PC-9 (cell line): ENCODE measurements at regions not wholly inside any gene's neighbourhood (a gene's known extent, or its start where the extent isn't known, plus 50 kb on each side); places are given as distances from the start of the nearest gene placed in this dataset.

Experiments
- BruUV-seq: library from RNA; stranded (reverse); fragments of 400-500 nt; replicated peaks from 2 replicates; lab custom pipeline; 2021; lab: Mats Ljungman, UMichigan
- CTCF ChIA-PET: fragments of 300-600 bp; sonication (Branson Sonifier 250); formaldehyde crosslinking; loops from one replicate; lab custom pipeline; 2022; ENCODE audit warnings: antibody characterized with exemption; lab: Charles Lee
- POLR2A ChIA-PET: fragments of 300-600 bp; sonication (Branson Sonifier 250); formaldehyde crosslinking; loops from one replicate; lab custom pipeline; 2022; ENCODE audit warnings: antibody characterized with exemption; ENCODE audit not compliant: unreplicated experiment; lab: Charles Lee
- DNase-seq, 2 experiments: peaks; one replicate each; pipeline versions ENCODE4 v3.0.0 to v3.0.0-alpha.2; 2015 to 2022; ENCODE audit warnings: mixed read lengths in 1 of 2
- H2AFZ ChIP-seq: fragments of 200-600 bp; sonication (generic); 2 replicates; pipeline ENCODE4 v1.8.1; 2017; ENCODE audit warnings: antibody characterized with exemption
- H3F3A ChIP-seq: fragments of 200-600 bp; sonication (generic); 2 replicates; pipeline ENCODE4 v1.8.1; 2017; ENCODE audit warnings: antibody characterized with exemption, mild to moderate bottlenecking, low read depth; ENCODE audit not compliant: insufficient read depth
- H3K27ac ChIP-seq: fragments of 200-600 bp; sonication (generic); 2 replicates; pipeline ENCODE4 v1.6.1; 2016; ENCODE audit warnings: mixed run types
- H3K27me3 ChIP-seq: fragments of 200-600 bp; sonication (generic); 2 replicates; pipeline ENCODE4 v1.6.1; 2016; ENCODE audit warnings: low read depth, mixed run types; ENCODE audit not compliant: insufficient read depth
- H3K36me3 ChIP-seq: fragments of 200-600 bp; sonication (generic); 2 replicates; pipeline ENCODE4 v1.6.1; 2016; ENCODE audit warnings: low read depth, mixed run types
- H3K4me1 ChIP-seq: fragments of 200-600 bp; sonication (generic); replicated peaks from 2 replicates; pipeline ENCODE4 v1.6.1; 2016; ENCODE audit warnings: mixed run types; ENCODE audit not compliant: insufficient read depth
- H3K4me2 ChIP-seq: fragments of 200-600 bp; sonication (generic); 2 replicates; pipeline ENCODE4 v1.6.1; 2017; ENCODE audit warnings: mixed run types
- H3K4me3 ChIP-seq: fragments of 200-600 bp; sonication (generic); 2 replicates; pipeline ENCODE4 v1.6.1; 2016; ENCODE audit warnings: mixed run types
- H3K79me2 ChIP-seq: fragments of 200-600 bp; sonication (generic); 2 replicates; pipeline ENCODE4 v1.6.1; 2017; ENCODE audit warnings: low read depth, mixed run types
- H3K9me2 ChIP-seq: fragments of 200-600 bp; sonication (generic); 2 replicates; pipeline ENCODE4 v1.8.1; 2017; ENCODE audit warnings: mild to moderate bottlenecking; ENCODE audit not compliant: insufficient read depth
- H3K9me3 ChIP-seq: fragments of 200-600 bp; sonication (generic); 2 replicates; pipeline ENCODE4 v1.8.1; 2016; ENCODE audit warnings: low read depth; ENCODE audit not compliant: insufficient read depth
- H4K20me1 ChIP-seq: fragments of 200-600 bp; sonication (generic); 2 replicates; pipeline ENCODE4 v1.8.1; 2017; ENCODE audit not compliant: insufficient read depth
- EZH2 ChIP-seq: fragments of 200-600 bp; sonication (generic); IDR thresholded peaks from 2 replicates; pipeline ENCODE4 v1.8.0; 2017; ENCODE audit warnings: antibody characterized with exemption, low read depth
- intact Hi-C: fragments of 100-400 bp; cut with micrococcal nuclease; formaldehyde crosslinking; loops from one replicate; pipeline ENCODE4 v1.10.0; 2022; ENCODE audit not compliant: unreplicated experiment
- TF ChIP-seq, protein P1 (sequence below): fragments of 200-600 bp; sonication (generic); conservative IDR thresholded peaks from 2 replicates; pipeline ENCODE4 v1.6.1; 2017; ENCODE audit warnings: mixed run types, antibody characterized with exemption, mild to moderate bottlenecking, moderate library complexity

DNA sequence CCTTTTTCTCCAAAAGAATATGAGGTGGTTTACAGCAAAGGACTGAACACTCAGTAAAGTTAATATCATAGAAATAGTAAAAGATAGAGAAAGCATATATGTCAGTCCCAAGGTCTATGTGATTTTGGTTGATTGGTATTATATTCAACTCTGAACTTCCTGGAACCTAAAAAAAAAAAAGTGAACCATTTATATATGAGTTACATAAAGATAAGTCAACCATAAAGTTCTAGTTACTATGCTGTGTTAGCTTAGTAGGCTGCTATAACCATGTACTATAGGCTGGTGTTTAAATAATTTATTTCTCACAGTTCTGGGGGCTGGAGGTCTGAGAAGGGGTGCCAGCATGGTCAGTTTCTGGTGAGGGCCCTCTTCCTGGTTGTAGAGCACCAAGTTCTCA, 475.6 kb downstream of the KLF12 start:
- H3F3A ChIP-seq = no peaks in the 10 kb centered on the region
- no peaks in the 10 kb centered on the region for H3K27me3 ChIP-seq
- DNase-seq = no peak
- H4K20me1 ChIP-seq = no peaks in the 10 kb centered on the region
- TF ChIP-seq, protein P1, sequence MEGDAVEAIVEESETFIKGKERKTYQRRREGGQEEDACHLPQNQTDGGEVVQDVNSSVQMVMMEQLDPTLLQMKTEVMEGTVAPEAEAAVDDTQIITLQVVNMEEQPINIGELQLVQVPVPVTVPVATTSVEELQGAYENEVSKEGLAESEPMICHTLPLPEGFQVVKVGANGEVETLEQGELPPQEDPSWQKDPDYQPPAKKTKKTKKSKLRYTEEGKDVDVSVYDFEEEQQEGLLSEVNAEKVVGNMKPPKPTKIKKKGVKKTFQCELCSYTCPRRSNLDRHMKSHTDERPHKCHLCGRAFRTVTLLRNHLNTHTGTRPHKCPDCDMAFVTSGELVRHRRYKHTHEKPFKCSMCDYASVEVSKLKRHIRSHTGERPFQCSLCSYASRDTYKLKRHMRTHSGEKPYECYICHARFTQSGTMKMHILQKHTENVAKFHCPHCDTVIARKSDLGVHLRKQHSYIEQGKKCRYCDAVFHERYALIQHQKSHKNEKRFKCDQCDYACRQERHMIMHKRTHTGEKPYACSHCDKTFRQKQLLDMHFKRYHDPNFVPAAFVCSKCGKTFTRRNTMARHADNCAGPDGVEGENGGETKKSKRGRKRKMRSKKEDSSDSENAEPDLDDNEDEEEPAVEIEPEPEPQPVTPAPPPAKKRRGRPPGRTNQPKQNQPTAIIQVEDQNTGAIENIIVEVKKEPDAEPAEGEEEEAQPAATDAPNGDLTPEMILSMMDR = no peak
- TF ChIP-seq EZH2 = no peak
- H3K27ac ChIP-seq = no peak overlapping the region
- H3K4me3 ChIP-seq = no peak overlapping the region
- H3K4me1 ChIP-seq = no peaks in the 10 kb centered on the region
- CTCF ChIA-PET = no interaction called here
- no peaks in the 10 kb centered on the region; the same call in 1 of the 2 replicates for H3K9me3 ChIP-seq
- H3K79me2 ChIP-seq = no peaks in the 10 kb centered on the region
- intact Hi-C loops = no loop called here
- no peaks in the 10 kb centered on the region for H3K36me3 ChIP-seq
- no peaks in the 10 kb centered on the region for H3K9me2 ChIP-seq
- no peak overlapping the region for H2AFZ ChIP-seq
- BruUV-seq = no TSS peak
- no peak overlapping the region for H3K4me2 ChIP-seq
- POLR2A ChIA-PET = no interaction called here

DNA sequence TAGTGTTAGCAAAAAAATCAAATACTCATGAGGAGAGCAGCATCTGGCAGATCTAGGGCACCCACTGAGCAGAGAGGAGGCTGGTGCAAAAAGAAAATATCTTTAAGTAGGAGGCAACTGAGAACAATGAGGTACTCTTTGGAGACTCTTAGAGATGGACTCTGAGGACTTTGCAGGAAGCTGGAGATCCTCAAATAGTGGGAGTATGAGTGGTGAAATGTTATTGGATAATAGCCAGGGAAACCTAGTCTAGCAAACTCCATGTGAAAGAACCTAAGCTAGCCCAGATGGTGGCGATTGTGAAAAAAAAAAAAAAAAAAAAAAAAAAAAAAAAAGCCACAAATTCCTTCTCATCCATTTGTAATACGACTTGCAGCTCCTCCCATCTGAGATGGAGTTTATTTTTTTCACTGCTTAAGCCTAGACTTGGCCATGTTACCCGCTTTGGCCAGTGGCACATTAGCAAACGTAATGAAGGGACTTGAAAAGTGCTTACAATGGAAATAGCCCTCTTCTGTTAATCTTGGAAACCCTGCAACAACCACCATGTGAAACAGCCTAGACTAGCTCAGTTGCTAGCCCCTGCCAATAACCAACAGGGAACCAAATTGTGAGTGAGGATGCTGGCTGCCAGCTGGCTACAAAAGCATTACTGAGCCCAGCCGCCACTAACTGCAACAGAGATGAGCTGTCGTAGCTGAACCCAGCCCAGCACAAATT, 476.2 kb downstream of the KLF12 start:
- no peak overlapping the region for H3K4me2 ChIP-seq
- no peaks in the 10 kb centered on the region for H3K79me2 ChIP-seq
- H2AFZ ChIP-seq = no peak overlapping the region
- H3K4me1 ChIP-seq = no peaks in the 10 kb centered on the region
- H3K4me3 ChIP-seq = no peak overlapping the region
- BruUV-seq = no TSS peak
- no peaks in the 10 kb centered on the region for H3K9me2 ChIP-seq
- no peaks in the 10 kb centered on the region for H3F3A ChIP-seq
- ChIA-PET CTCF (no interaction called here), POLR2A (interaction anchor here (0.5 kb wide), 1 partner anchor 1026 kb away, joined by 10 read pairs; no protein-coding TSS in a partner anchor)
- no peak overlapping the region for H3K27ac ChIP-seq
- no peaks in the 10 kb centered on the region for H3K36me3 ChIP-seq
- H3K27me3 ChIP-seq = no peaks in the 10 kb centered on the region
- no peak for TF ChIP-seq EZH2
- DNase-seq = no peak
- no peaks in the 10 kb centered on the region for H4K20me1 ChIP-seq
- intact Hi-C loops = no loop called here
- H3K9me3 ChIP-seq = no peaks in the 10 kb centered on the region; the same call in 1 of the 2 replicates

DNA sequence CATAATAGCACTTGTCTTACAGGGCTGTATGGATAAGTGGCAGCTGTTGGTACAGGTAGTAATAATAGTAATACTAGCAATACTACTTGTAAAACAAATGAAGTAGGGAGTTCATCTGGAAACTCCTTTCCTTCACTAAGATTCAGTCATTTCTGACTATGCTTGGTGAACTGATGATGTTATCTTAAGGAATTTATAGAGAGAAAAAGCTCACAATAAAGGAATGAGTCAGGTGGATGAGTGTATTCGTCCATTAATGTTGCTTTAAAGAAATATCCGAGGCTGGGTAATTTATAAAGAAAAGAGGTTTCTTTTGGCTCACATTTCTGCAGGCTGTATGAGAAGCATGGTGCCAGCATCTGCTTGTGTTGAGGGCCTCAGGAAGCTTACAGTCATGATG, 477.3 kb downstream of the KLF12 start:
- CTCF ChIA-PET = no interaction called here
- Histone ChIP-seq H3K4me3 (no peak overlapping the region), H3K79me2 (no peaks in the 10 kb centered on the region), H3K36me3 (no peaks in the 10 kb centered on the region), H4K20me1 (no peaks in the 10 kb centered on the region), H3K9me3 (no peaks in the 10 kb centered on the region; the same call in 1 of the 2 replicates), H3K27ac (no peak overlapping the region), H3K9me2 (no peaks in the 10 kb centered on the region), H3K27me3 (no peaks in the 10 kb centered on the region), H2AFZ (no peak overlapping the region), H3F3A (no peaks in the 10 kb centered on the region), H3K4me2 (no peak overlapping the region), H3K4me1 (no peaks in the 10 kb centered on the region)
- no peak for DNase-seq
- POLR2A ChIA-PET = no interaction called here
- BruUV-seq = no TSS peak
- TF ChIP-seq, protein P1 = no peak
- no peak for TF ChIP-seq EZH2
- intact Hi-C loops = no loop called here

DNA sequence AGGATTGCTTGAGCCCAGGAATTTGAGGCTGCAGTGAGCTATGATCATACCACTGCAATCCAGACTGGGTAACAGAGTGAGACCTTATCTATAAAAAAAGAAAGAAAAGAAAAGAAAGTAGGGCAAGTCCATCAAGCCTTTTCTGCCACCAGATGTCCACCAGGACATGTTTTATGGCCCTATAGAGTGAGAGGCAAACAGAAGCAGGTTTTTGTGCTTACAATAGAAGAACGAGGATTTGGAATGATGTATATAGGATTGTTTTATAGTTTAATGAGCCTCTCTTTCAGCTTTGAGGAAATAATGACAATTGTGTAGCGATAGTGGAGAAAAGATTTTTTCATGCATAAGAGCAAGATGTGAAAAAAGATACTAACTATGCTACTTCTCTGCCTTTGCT, 480.5 kb downstream of the KLF12 start:
- Histone ChIP-seq H3K79me2 (no peaks in the 10 kb centered on the region), H3K27ac (no peak overlapping the region), H3K36me3 (no peaks in the 10 kb centered on the region), H3F3A (no peaks in the 10 kb centered on the region), H4K20me1 (no peaks in the 10 kb centered on the region), H3K9me3 (no peaks in the 10 kb centered on the region; the same call in 1 of the 2 replicates), H3K4me2 (no peak overlapping the region), H2AFZ (no peak overlapping the region), H3K9me2 (no peaks in the 10 kb centered on the region), H3K27me3 (no peaks in the 10 kb centered on the region), H3K4me3 (no peak overlapping the region), H3K4me1 (no peaks in the 10 kb centered on the region)
- ChIA-PET POLR2A (no interaction called here), CTCF (no interaction called here)
- no TSS peak for BruUV-seq
- intact Hi-C loops = no loop called here
- no peak for DNase-seq
- no peak for TF ChIP-seq EZH2
- TF ChIP-seq, protein P1 = no peak
